Pancreas (tissue), 10 donors: ENCODE measurements at regions not wholly inside any gene's neighbourhood (a gene's known extent, or its start where the extent isn't known, plus 50 kb on each side); places are given as distances from the start of the nearest gene placed in this dataset.

Source experiments
- ATAC-seq, 4 donors: fragments of 200-7000 bp; cut with Tn5 transposase; one replicate each; pipeline versions ENCODE4 v1.8.0 to v1.9.1; 2020; ENCODE audit warnings: mild to moderate bottlenecking in 4 of 4, moderate library complexity in 4 of 4
- DNase-seq, 6 donors: peaks; one replicate each; pipeline ENCODE4 v3.0.0-alpha.2; 2020
- FAIRE-seq: peaks from 2 replicates; lab custom pipeline; 2012; peaks lifted over from hg19 to GRCh38; lab: Jason Lieb, UNC
- H3K27ac ChIP-seq, 4 donors: fragments of 200-600 bp; sonication (generic); 1 replicate in 3 of 4; 2 replicates in 1 of 4; pipeline versions ENCODE4 v1.5.0 to v1.8.0; 2020
- H3K27me3 ChIP-seq, 4 donors: fragments of 200-600 bp; one replicate each; pipeline ENCODE4 v1.8.0; 2021
- H3K36me3 ChIP-seq, 3 donors: fragments of 200-600 bp; sonication (generic) in 1 of 3; one replicate each; pipeline versions ENCODE4 v1.5.0 to v1.8.0; 2020 to 2021
- H3K4me1 ChIP-seq, 3 donors: fragments of 200-600 bp; one replicate each; pipeline ENCODE4 v1.8.0; 2021
- H3K4me3 ChIP-seq, 4 donors: fragments of 200-600 bp; sonication (generic) in 2 of 4; one replicate each; pipeline versions ENCODE4 v1.5.0 to v1.8.0; 2020 to 2021
- H3K9me3 ChIP-seq, 4 donors: fragments of 200-600 bp; one replicate each; pipeline ENCODE4 v1.8.0; 2021
- CTCF ChIP-seq, 4 donors: fragments of 200-600 bp; sonication (generic) in 3 of 4; IDR thresholded peaks; one replicate each; pipeline versions ENCODE4 v1.5.0 to v1.8.0; 2021; ENCODE audit warnings: antibody characterized with exemption in 4 of 4
- WGBS, 2 donors: extraction: QIAGEN DNeasy Blood & Tissue Kit; methylation state at CpG; one replicate each; pipeline ENCODE4 v1.1.7; 2013; 5-methylcytosine and 5-hydroxymethylcytosine counted together
- intact Hi-C, 3 donors: fragments of 100-400 bp; cut with DNase I; formaldehyde crosslinking; loops; one replicate each; pipeline versions ENCODE4 v1.11.1 to v1.14.2; 2022
- donor health status: healthy with polysubstance abuse.
- donor health status: DM: no; HTN: no; CAD: no; lungs with moderate emphysema.
- donor health status: DM: no; HTN: no; CAD: no.
- donor health status: control.
- donor health status: control.
- donor health status: Bipolar disorder and iron deficiency.
- donor health status: DM: yes; HTN: yes; CAD: no.
- donor health status: DM: no; HTN: no; CAD: no.
- donor health status: DM: no; HTN: no; CAD: no.
- donor health status: DM: yes; HTN: yes; CAD: no.

- H3K9me3 ChIP-seq, result no peaks in the 10 kb centered on the region
- DNase-seq, result no peak
- no peak overlapping the region for H3K4me3 ChIP-seq
- no peaks in the 10 kb centered on the region for H3K27me3 ChIP-seq
- no peak for FAIRE-seq
- H3K36me3 ChIP-seq, result no peaks in the 10 kb centered on the region
- H3K27ac ChIP-seq, result no peak overlapping the region
- no peak for TF ChIP-seq CTCF (IDR thresholded peaks at IDR 0.05)
- ATAC-seq, result no peak
- intact Hi-C loops, result no loop called here
- H3K4me1 ChIP-seq, result no peaks in the 10 kb centered on the region
Observed at GRCh38 chr2:12047761-12048160, 301.3 kb downstream of the LPIN1 start.

- FAIRE-seq (no peak), DNase-seq (no peak), ATAC-seq (no peak)
- Histone ChIP-seq H3K4me3 (no peak overlapping the region), H3K27ac (no peak overlapping the region), H3K9me3 (no peaks in the 10 kb centered on the region), H3K4me1 (no peaks in the 10 kb centered on the region), H3K27me3 (no peaks in the 10 kb centered on the region), H3K36me3 (no peaks in the 10 kb centered on the region)
- intact Hi-C loops, result no loop called here
- no peak for TF ChIP-seq CTCF (IDR thresholded peaks at IDR 0.05)
- WGBS, 2 donors, result 68 to 76% methylated on average over 4 of the region's 4 CpGs
Observed at GRCh38 chr2:12048550-12048949, 302.1 kb downstream of the LPIN1 start.

DNA sequence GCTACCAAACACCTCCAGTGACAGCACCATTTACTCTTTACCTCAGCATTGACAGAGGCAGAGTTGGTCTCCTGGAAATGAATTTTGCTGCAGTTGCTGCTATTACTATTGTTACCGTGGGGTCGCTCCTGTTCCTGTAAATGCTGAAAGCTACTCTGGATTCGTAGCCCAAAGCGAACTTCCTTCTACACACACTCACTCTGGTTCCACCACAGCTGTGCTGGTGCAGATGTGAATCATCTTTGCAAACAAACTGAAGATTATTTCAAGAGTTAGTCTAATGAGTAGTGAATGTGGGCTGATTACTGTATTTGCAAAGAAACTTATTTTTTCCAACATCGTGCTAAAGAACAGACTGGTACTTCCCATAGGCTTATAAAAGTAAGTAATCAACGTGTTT, 304.0 kb downstream of the LPIN1 start:
- Histone ChIP-seq H3K27me3 (no peaks in the 10 kb centered on the region), H3K9me3 (no peaks in the 10 kb centered on the region), H3K4me1 (no peaks in the 10 kb centered on the region), H3K27ac (no peak overlapping the region), H3K4me3 (no peak overlapping the region), H3K36me3 (no peaks in the 10 kb centered on the region)
- no peak for TF ChIP-seq CTCF (IDR thresholded peaks at IDR 0.05)
- DNase-seq, result no peak
- intact Hi-C loops, result no loop called here
- no peak for FAIRE-seq
- 57 to 59% methylated on average over 6 of the region's 6 CpGs for WGBS, 2 donors
- ATAC-seq, result no peak

GRCh38 chr2:12051831-12052230, 305.4 kb downstream of the LPIN1 start:
- no peak overlapping the region for H3K27ac ChIP-seq
- intact Hi-C loops, result no loop called here
- no peaks in the 10 kb centered on the region for H3K36me3 ChIP-seq
- no peak overlapping the region for H3K4me3 ChIP-seq
- H3K4me1 ChIP-seq, result no peaks in the 10 kb centered on the region
- TF ChIP-seq CTCF (IDR thresholded peaks at IDR 0.05), result no peak
- H3K27me3 ChIP-seq, result no peaks in the 10 kb centered on the region
- H3K9me3 ChIP-seq, result no peaks in the 10 kb centered on the region
- no peak for FAIRE-seq
- ATAC-seq, result no peak
- no peak for DNase-seq
- WGBS, 2 donors, result 76 to 78% methylated on average over 2 of the region's 2 CpGs

GRCh38 chr2:12052796-12053195, 306.4 kb downstream of the LPIN1 start:
- DNase-seq, result no peak
- no peak for TF ChIP-seq CTCF (IDR thresholded peaks at IDR 0.05)
- FAIRE-seq, result no peak
- WGBS, 2 donors, result 81 to 97% methylated on average over 3 of the region's 3 CpGs
- Histone ChIP-seq H3K27me3 (no peaks in the 10 kb centered on the region), H3K36me3 (no peaks in the 10 kb centered on the region), H3K9me3 (no peaks in the 10 kb centered on the region), H3K4me1 (no peaks in the 10 kb centered on the region), H3K27ac (no peak overlapping the region), H3K4me3 (no peak overlapping the region)
- ATAC-seq, result no peak
- intact Hi-C loops, result no loop called here
